ENCODE measurements at regions not wholly inside any gene's neighbourhood (a gene's known extent, or its start where the extent isn't known, plus 50 kb on each side); places are given as distances from the start of the nearest gene placed in this dataset.
A peak's percentile ranks its signal among the peaks of the same experiment; 100 is the strongest.
"Not testable (repeated sequence)": the region's sequence is repeated elsewhere in the genome, so short reads cannot be mapped to it uniquely, and the experiment has no call there.

- Histone ChIP-seq H3K36me3 (ENCODE audit: control insufficient read depth in 2 of 2, insufficient read depth in 2 of 2, low read length in 2 of 2) (no peaks in the 10 kb centered on the region), H3K27ac (ENCODE audit: low read length) (no peak overlapping the region), H3K4me3 (ENCODE audit: low read length in 2 of 2) (no peak overlapping the region), H3K9ac (ENCODE audit: low read length in 2 of 2) (no peak overlapping the region), H3K4me1 (ENCODE audit: control insufficient read depth, insufficient read depth, low read length) (no peaks in the 10 kb centered on the region), H3K9me3 (ENCODE audit: control insufficient read depth in 2 of 2, low read length in 2 of 2) (no peaks in the 10 kb centered on the region), H3K27me3 (ENCODE audit: control insufficient read depth in 1 of 2, insufficient read depth in 2 of 2, low read length in 2 of 2) (no peaks in the 10 kb centered on the region)
These were observed 203.4 kb upstream of the AGR3 start for GRCh38 chr7:17085186-17085585.

DNA sequence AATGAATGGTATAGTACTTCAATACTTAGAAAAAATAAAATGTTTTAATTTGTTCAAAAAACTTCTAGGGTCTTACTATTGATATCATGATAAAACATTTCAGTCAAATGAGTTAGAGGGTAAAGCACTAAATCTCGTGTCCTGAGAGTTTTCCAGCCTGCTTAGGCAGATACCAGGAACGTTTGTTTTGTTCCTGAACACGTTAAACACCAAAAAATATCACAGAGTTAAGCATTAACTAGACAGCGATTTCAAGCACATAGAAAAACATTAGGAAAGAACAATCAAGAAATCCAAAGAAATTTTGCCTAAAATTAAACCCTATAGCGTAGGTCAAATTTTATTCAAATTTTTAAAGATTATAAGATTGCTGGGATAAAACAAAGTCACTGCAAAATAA, 204.6 kb upstream of the AGR3 start:
- no peak overlapping the region for H3K9ac ChIP-seq (ENCODE audit: low read length in 2 of 2)
- no peaks in the 10 kb centered on the region for H3K4me1 ChIP-seq (ENCODE audit: control insufficient read depth, insufficient read depth, low read length)
- H3K9me3 ChIP-seq (ENCODE audit: control insufficient read depth in 2 of 2, low read length in 2 of 2), result no peaks in the 10 kb centered on the region
- H3K27ac ChIP-seq (ENCODE audit: low read length), result no peak overlapping the region
- H3K27me3 ChIP-seq (ENCODE audit: control insufficient read depth in 1 of 2, insufficient read depth in 2 of 2, low read length in 2 of 2), result no peaks in the 10 kb centered on the region
- no peak overlapping the region for H3K4me3 ChIP-seq (ENCODE audit: low read length in 2 of 2)
- no peaks in the 10 kb centered on the region for H3K36me3 ChIP-seq (ENCODE audit: control insufficient read depth in 2 of 2, insufficient read depth in 2 of 2, low read length in 2 of 2)

- Histone ChIP-seq H3K4me1 (ENCODE audit: control insufficient read depth, insufficient read depth, low read length) (no peaks in the 10 kb centered on the region), H3K9me3 (ENCODE audit: control insufficient read depth in 2 of 2, low read length in 2 of 2) (no peaks in the 10 kb centered on the region), H3K9ac (ENCODE audit: low read length in 2 of 2) (no peak overlapping the region), H3K27me3 (ENCODE audit: control insufficient read depth in 1 of 2, insufficient read depth in 2 of 2, low read length in 2 of 2) (no peaks in the 10 kb centered on the region), H3K36me3 (ENCODE audit: control insufficient read depth in 2 of 2, insufficient read depth in 2 of 2, low read length in 2 of 2) (no peaks in the 10 kb centered on the region), H3K4me3 (ENCODE audit: low read length in 2 of 2) (no peak overlapping the region), H3K27ac (ENCODE audit: low read length) (no peak overlapping the region)
These were observed 207.7 kb upstream of the AHR start for GRCh38 chr7:17090751-17091150.

DNA sequence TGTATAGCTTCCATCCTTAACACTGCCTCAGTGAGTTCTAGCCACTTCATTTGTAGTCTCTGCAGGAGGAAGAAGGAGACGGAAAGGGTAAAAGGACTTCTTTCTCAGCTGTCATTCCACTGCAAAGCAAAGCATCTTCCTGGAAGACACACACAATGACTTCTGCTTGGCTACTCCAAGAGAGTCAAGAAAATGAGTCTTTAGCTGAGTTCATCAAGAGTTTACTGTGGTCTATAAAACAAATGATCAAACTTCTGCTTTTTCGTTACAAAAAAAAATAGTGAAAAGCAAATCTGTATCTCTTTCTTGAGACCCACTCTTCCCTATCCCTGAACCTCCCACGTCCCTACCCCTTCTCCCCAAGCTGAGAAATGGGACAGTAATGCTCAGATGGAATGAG, 205.0 kb upstream of the AHR start:
- Histone ChIP-seq H3K36me3 (ENCODE audit: control insufficient read depth in 2 of 2, insufficient read depth in 2 of 2, low read length in 2 of 2) (no peaks in the 10 kb centered on the region), H3K27ac (ENCODE audit: low read length) (no peak overlapping the region), H3K4me1 (ENCODE audit: control insufficient read depth, insufficient read depth, low read length) (no peaks in the 10 kb centered on the region), H3K9ac (ENCODE audit: low read length in 2 of 2) (no peak overlapping the region), H3K27me3 (ENCODE audit: control insufficient read depth in 1 of 2, insufficient read depth in 2 of 2, low read length in 2 of 2) (no peaks in the 10 kb centered on the region), H3K4me3 (ENCODE audit: low read length in 2 of 2) (no peak overlapping the region), H3K9me3 (ENCODE audit: control insufficient read depth in 2 of 2, low read length in 2 of 2) (no peaks in the 10 kb centered on the region)

- no peak overlapping the region for H3K4me3 ChIP-seq (ENCODE audit: low read length in 2 of 2)
- no peak overlapping the region for H3K9ac ChIP-seq (ENCODE audit: low read length in 2 of 2)
- H3K27me3 ChIP-seq (ENCODE audit: control insufficient read depth in 1 of 2, insufficient read depth in 2 of 2, low read length in 2 of 2), result no peaks in the 10 kb centered on the region
- H3K36me3 ChIP-seq (ENCODE audit: control insufficient read depth in 2 of 2, insufficient read depth in 2 of 2, low read length in 2 of 2), result no peaks in the 10 kb centered on the region
- no peaks in the 10 kb centered on the region for H3K9me3 ChIP-seq (ENCODE audit: control insufficient read depth in 2 of 2, low read length in 2 of 2)
- no peaks in the 10 kb centered on the region for H3K4me1 ChIP-seq (ENCODE audit: control insufficient read depth, insufficient read depth, low read length)
- no peak overlapping the region for H3K27ac ChIP-seq (ENCODE audit: low read length)
These were observed 203.4 kb upstream of the AHR start for GRCh38 chr7:17094963-17095574.

DNA sequence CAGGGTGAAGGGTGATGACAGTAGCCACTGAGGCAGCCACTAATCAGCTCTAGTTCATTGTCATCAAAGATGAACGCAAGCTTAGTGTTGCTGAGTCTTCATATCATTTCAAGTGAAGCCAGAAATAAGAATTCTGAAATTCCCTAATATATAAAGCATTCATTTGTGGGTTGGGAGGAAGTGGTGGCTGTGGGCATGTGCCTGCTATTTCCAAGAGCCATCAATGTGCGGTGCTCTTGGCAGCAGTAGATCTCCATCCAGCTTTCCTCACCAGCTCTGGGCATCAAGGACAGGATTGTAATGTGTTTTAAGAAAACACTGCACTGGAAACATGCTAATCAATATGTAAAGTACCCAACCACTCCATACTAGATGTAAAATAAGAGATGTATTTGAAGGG, 202.5 kb upstream of the AHR start:
- Histone ChIP-seq H3K9ac (ENCODE audit: low read length in 2 of 2) (no peak overlapping the region), H3K36me3 (ENCODE audit: control insufficient read depth in 2 of 2, insufficient read depth in 2 of 2, low read length in 2 of 2) (no peaks in the 10 kb centered on the region), H3K9me3 (ENCODE audit: control insufficient read depth in 2 of 2, low read length in 2 of 2) (no peaks in the 10 kb centered on the region), H3K4me1 (ENCODE audit: control insufficient read depth, insufficient read depth, low read length) (no peaks in the 10 kb centered on the region), H3K4me3 (ENCODE audit: low read length in 2 of 2) (no peak overlapping the region), H3K27ac (ENCODE audit: low read length) (no peak overlapping the region), H3K27me3 (ENCODE audit: control insufficient read depth in 1 of 2, insufficient read depth in 2 of 2, low read length in 2 of 2) (no peaks in the 10 kb centered on the region)

- Histone ChIP-seq H3K4me3 (ENCODE audit: low read length in 2 of 2) (no peak overlapping the region), H3K9me3 (ENCODE audit: control insufficient read depth in 2 of 2, low read length in 2 of 2) (no peaks in the 10 kb centered on the region), H3K9ac (ENCODE audit: low read length in 2 of 2) (no peak overlapping the region), H3K4me1 (ENCODE audit: control insufficient read depth, insufficient read depth, low read length) (no peaks in the 10 kb centered on the region), H3K36me3 (ENCODE audit: control insufficient read depth in 2 of 2, insufficient read depth in 2 of 2, low read length in 2 of 2) (no peaks in the 10 kb centered on the region), H3K27me3 (ENCODE audit: control insufficient read depth in 1 of 2, insufficient read depth in 2 of 2, low read length in 2 of 2) (no peaks in the 10 kb centered on the region), H3K27ac (ENCODE audit: low read length) (no peak overlapping the region)
These were observed 200.7 kb upstream of the AHR start for GRCh38 chr7:17097668-17098297.

- H3K4me3 ChIP-seq (ENCODE audit: low read length in 2 of 2), result no peak overlapping the region
- H3K9ac ChIP-seq (ENCODE audit: low read length in 2 of 2), result no peak overlapping the region
- H3K4me1 ChIP-seq (ENCODE audit: control insufficient read depth, insufficient read depth, low read length), result no peaks in the 10 kb centered on the region
- no peak overlapping the region for H3K27ac ChIP-seq (ENCODE audit: low read length)
- H3K9me3 ChIP-seq (ENCODE audit: control insufficient read depth in 2 of 2, low read length in 2 of 2), result no peaks in the 10 kb centered on the region
- H3K36me3 ChIP-seq (ENCODE audit: control insufficient read depth in 2 of 2, insufficient read depth in 2 of 2, low read length in 2 of 2), result no peaks in the 10 kb centered on the region
- no peaks in the 10 kb centered on the region for H3K27me3 ChIP-seq (ENCODE audit: control insufficient read depth in 1 of 2, insufficient read depth in 2 of 2, low read length in 2 of 2)
These were observed 199.9 kb upstream of the AHR start for GRCh38 chr7:17098515-17098914.

GRCh38 chr7:17099083-17099973, 199.1 kb upstream of the AHR start:
- Histone ChIP-seq H3K36me3 (ENCODE audit: control insufficient read depth in 2 of 2, insufficient read depth in 2 of 2, low read length in 2 of 2) (no peaks in the 10 kb centered on the region), H3K27me3 (ENCODE audit: control insufficient read depth in 1 of 2, insufficient read depth in 2 of 2, low read length in 2 of 2) (no peaks in the 10 kb centered on the region), H3K9ac (ENCODE audit: low read length in 2 of 2) (no peak overlapping the region), H3K4me1 (ENCODE audit: control insufficient read depth, insufficient read depth, low read length) (no peaks in the 10 kb centered on the region), H3K4me3 (ENCODE audit: low read length in 2 of 2) (peak overlapping the region in 1 of 2 donors; percentile 9), H3K27ac (ENCODE audit: low read length) (no peak overlapping the region), H3K9me3 (ENCODE audit: control insufficient read depth in 2 of 2, low read length in 2 of 2) (no peaks in the 10 kb centered on the region)

GRCh38 chr7:17099974-17100509, 198.4 kb upstream of the AHR start:
- not testable (repeated sequence) for H3K36me3 ChIP-seq (ENCODE audit: control insufficient read depth in 2 of 2, insufficient read depth in 2 of 2, low read length in 2 of 2); H3K4me3 ChIP-seq (ENCODE audit: low read length in 2 of 2); H3K9ac ChIP-seq (ENCODE audit: low read length in 2 of 2); H3K9me3 ChIP-seq (ENCODE audit: control insufficient read depth in 2 of 2, low read length in 2 of 2); H3K27me3 ChIP-seq (ENCODE audit: control insufficient read depth in 1 of 2, insufficient read depth in 2 of 2, low read length in 2 of 2); H3K27ac ChIP-seq (ENCODE audit: low read length); H3K4me1 ChIP-seq (ENCODE audit: control insufficient read depth, insufficient read depth, low read length)
